ENCODE measurements at regions not wholly inside any gene's neighbourhood (a gene's known extent, or its start where the extent isn't known, plus 50 kb on each side); places are given as distances from the start of the nearest gene placed in this dataset.

GRCh38 chr2:16015903-16016265 is 75.5 kb downstream of the MYCN start:
- no peak for TF ChIP-seq CTCF (IDR thresholded peaks at IDR 0.05)
- TF ChIP-seq POLR2A (IDR thresholded peaks at IDR 0.05): no peak

Data from thyroid gland (tissue), 4 donors.